HG02610 (cell line): ENCODE measurements at regions not wholly inside any gene's neighbourhood (a gene's known extent, or its start where the extent isn't known, plus 50 kb on each side); places are given as distances from the start of the nearest gene placed in this dataset.

Experiments used
- ATAC-seq: cut with Tn5 transposase; IDR thresholded peaks from one replicate; pipeline ENCODE4 v1.9.1; 2021; ENCODE audit warnings: mild to moderate bottlenecking, moderate library complexity; ENCODE audit not compliant: unreplicated experiment

DNA sequence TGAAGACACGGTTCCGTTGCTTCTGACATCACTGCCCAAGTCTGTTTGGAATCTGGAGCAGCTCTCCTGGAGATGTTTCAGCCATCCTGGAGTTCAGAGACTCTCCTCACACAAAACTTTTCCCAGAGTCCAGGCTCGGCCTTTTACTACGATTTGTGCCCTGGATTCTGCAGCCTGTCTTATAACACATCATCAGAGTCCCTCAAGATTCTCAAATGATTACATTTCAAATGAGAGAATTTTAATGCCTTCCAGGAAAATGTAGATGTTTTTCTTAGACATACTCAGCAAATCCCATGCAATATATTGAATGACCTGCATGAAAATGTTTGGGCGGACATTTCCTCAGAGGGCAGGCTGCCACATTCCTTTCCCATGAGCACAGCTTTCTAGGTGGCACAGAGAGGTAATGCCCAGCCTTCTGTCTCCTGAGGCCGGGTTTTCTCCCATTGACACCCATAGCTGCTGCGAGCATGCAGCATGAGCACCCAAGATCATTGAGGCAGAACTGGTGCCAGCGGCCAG is 129.1 kb downstream of the SNX19 start:
- ATAC-seq = no peak

DNA sequence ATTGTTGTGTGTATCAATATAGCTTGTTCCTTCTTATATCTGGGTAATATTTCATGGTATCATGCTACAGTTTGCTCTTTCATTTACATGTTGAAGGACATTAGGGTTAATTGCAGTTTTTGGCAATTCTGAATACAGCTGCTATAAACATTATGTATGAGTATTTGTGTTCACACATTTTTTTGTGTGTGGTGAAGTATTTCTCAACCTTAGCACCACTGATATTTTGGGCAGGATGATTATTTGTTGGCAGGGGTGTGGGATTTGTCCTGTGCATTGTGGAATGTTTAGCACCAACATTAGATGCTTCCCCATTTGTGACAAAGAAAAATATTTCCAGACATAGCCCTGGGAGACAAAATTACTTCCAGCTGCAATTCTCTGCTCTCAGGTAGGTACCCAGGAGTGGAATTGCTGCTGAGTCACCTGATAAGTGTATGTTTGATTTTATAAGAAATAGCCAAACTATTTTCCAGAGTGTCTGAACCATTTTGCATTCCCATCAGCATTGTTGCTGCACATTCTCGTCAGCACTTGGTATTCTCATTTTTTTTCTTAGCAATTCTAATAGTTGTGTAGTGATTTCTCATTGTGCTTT is 128.2 kb downstream of the SNX19 start:
- no peak for ATAC-seq

DNA sequence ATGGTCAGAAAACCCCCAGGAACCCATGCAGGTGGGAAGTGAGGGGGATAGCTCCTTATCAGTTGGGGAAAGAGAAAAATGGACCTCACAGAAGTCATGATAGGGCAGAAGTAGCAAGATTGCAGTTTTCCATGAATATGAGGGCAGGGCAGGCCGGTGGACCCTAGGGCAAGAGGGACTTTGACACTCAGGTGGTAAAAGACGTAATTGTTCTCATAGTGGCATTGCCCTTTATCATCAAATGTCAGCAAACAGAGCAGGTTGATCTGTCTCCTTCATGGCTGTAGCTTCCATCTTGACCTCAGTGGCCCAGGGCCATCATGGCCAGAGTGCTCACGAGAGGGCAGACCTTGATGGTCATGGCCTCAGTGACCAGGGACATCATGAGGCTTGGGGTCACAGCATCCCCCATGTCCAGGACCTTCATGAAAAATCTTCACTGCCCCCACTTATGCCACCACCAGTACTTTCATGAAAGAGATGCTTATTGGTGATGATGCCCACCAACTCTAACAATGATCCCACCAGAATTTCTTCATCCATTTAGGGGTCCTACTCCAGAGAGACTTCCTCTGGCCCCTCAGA is 127.1 kb downstream of the SNX19 start:
- no peak for ATAC-seq

DNA sequence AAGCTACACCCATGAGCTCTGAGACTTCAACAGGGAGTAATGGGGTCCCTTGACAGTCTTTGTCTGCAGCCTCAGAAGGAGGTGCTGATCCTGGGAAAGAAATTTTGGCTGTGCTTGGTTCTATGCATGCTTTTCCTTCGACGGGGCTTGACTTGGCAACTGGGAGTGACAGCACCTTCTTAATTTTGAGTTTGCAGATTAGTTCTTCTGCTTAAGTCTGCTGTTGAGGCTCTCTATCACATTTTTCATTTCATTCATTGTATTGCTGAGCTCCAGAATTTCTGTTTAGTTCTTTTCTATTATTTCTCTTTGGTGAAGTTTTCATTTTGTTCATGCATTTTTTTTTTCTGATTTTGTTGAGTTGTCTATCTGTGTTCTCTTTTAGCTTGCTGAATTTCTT is 125.6 kb downstream of the SNX19 start:
- no peak for ATAC-seq

DNA sequence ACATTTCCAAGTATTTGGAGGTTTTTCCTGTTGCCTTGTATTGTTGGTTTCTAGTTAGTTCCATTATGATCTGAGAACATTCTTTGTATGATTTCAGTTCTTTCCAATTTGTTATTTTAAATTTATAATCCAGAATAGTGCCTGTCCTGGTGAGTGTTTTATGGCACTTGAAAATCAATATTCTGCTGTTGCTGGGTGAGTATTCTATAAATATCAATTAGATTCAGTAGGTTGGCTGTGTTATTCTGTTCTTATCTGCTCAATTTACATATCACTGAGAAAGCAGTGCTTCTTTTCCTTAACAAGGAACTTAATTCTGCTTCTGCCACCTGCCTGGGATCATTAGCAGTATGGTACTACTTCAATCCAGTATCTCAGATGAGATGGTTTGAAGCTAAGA is 123.5 kb downstream of the SNX19 start:
- no peak for ATAC-seq

DNA sequence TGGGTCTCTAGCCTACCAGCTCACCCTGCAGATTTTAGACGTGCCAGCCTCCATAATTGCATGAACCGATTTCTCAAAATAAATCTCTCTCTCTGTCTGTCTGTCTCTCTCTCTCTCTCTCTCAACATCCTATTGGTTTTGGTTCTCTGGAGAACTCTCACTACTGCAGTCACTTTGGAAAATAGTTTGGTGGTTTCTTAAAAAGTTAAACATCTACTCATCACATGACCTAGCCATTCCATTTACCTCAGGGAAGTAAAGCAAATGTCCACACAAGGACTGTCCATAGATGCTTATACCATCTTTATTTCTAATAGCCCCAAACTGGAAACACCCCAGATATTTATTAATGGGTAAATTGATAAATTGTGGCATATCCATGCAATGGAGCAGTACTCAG is 119.5 kb downstream of the SNX19 start:
- ATAC-seq = no peak

DNA sequence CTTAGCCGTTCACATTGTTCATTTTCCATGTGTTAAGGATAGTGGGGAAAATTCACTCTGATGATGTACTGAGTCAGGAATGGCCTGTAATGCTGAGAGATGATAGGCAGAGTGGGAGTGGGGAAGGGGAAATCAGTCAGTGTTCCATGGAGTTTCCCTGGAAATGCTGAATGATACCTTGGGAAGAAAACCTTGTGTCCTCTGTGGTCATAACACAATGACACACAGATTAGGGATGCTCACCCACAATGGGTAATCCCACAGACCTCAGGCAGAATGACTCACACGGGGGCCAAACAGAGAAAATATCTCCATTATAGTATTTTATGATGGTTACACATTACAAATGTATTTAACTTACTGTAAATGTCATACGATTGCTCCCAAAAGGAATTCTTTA is 118.0 kb downstream of the SNX19 start:
- no peak for ATAC-seq

DNA sequence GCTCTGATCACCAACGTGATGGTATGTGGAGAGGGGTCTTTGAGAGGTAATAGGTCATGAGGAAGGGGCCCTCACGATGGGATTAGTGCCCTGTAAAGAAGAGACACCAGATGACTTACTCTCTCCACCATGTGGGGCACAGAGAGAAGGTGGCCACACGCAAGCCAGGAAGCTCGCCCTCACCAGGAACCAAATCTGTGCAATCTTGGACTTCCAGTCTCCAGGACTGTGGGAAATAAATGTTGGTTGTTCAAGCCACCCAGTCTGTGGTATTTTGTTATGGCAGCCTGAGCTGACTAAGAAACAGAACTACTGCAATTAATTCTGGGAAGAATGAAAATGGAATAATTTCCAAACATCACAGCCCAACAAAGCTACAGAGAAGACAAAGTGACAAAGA is 117.5 kb downstream of the SNX19 start:
- ATAC-seq = no peak

DNA sequence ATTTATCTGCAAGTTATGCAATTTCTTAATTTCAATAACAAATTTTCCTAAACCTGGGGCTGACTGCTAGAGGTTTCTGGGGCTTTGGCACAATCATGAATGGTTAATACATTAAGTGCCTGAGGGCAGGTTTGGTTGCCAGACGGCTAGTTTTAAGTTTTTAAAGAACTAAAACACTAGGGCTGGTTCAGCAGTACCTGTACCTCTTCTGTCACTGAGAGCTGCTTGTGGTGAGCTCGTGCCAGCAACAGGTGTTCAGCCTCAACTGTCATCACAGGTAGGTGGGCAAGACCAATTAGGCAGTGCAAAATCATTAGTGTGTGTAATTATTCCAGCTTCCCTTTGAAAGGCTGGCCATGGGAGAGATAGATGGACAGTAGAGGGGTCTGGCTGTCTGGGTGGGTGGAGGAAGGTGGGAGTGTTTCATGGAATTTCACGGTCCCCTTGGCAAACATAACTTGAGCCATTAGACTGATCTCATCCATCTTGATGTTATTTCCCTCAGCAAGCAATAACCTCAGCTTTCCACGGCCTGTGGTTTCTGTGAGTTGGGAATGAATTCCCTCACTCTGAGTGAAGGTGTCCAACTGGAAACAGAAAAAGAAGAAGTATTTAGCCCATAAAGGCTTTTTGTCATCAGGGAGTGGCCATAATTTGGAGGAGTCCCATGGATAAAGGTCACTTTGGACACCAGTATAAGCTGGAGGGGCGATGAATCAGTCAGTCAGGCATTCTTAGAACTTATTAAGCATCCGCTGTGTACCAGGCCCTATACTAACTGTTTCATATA is 114.8 kb downstream of the SNX19 start:
- no peak for ATAC-seq

DNA sequence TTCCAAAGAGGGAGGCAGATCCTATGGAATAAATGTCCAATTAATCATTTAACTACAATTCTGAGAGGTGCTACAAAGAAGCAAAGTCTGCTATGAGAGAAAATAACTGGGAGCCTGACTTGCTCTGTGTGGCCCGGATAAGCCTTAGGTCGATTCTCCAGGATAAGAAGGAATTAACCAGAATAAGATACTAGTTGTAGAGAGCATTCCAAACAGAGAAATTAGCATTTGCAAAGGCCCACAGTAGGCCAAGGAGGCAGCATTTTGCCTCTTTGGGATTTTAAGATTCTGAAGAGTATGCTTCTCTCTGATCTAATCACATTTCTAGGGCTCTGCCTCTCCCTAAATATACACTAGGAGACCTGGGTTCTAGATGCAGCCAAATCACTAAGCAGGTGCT is 113.7 kb downstream of the SNX19 start:
- ATAC-seq = no peak

DNA sequence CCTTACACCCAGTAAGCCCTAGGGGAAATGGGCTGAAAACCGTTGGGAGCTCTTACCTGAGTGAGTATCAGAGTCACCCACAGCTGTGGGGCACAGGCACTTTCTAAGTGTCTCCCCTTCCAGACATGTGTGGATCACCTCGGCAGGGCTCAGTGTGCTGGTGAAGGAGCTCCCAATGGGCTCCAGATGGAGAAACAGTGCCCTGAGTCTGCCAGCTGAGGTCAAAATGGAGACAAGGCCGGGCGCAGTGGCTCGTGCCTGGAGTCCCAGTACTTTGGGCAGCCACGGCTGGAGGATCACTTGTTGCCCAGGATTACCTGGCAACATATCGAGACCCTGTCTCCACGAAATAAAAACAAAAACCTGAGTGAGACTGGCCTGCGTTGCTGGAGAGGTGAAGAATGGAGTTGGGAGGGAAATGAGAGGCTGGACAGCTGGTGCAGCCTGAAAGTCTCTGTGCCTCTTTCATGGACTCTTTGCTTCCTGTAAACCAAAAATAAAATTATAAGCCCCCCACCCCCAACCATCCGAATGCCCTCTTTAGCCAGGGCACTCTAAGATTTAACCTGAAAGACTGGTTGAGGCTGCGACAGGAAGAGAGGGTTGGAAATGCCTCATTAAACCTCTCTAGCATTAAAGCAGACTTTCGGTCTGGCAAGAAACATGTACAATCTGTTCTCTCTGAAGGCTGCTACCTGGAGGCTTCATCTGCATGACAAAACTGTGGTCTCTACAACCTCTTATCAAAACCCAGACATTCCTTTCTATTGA is 111.8 kb downstream of the SNX19 start:
- no peak for ATAC-seq

DNA sequence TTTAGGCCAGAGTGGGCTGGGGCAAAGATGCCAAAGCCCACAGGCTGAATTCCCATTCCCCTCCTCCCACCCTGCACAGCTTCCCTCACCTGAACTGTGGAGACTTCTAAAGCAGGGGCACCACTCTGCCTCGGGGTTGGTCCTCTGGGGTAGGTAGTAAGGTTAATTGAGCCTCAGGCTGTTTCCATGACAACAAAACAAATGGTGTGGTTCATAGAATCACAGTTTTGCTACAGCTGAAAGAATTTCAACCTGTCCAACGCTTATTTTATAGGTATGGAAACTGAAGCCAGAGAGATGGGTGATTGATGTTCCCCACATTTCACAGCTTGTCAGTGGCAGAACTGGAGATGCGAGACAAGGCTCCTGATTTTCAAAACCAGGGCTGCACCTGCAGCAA is 109.5 kb downstream of the SNX19 start:
- no peak for ATAC-seq

DNA sequence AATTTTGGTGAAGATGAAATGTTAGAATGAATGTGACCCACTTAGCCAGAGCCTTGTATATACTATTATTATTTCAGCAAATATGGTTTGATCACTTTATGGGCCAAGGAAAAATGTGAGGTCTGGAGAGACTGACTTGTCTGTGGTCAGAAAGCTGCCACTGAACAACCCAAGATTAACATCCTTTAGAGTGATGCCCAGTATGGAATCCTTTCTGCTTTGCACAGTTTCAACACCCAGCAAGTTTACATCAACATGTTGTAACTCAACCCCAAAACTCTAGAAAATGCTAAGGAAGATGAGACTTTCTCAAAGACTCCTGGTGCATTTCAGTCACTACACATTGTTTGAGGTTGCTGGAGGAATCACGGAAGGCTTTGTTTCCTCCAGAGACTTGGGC is 107.7 kb downstream of the SNX19 start:
- no peak for ATAC-seq

DNA sequence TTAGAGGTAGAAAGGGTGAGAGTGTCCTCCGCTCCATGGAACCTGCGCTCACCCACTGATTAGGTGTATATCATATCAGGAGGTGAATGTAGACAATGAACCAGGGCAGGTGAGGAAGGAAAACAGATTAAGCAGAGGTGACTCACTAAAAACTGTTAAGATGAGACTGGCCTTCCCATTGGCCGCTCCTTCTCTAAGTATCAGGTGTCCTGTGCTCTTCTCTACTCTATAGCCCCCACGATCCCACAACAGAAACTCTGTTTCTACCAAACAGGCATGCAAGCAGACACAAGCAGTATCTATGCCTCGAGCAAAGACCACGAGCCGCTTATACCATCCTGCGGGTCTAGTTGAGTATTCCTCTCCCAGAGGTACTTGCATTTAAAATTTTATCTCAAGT is 103.1 kb downstream of the SNX19 start:
- no peak for ATAC-seq

DNA sequence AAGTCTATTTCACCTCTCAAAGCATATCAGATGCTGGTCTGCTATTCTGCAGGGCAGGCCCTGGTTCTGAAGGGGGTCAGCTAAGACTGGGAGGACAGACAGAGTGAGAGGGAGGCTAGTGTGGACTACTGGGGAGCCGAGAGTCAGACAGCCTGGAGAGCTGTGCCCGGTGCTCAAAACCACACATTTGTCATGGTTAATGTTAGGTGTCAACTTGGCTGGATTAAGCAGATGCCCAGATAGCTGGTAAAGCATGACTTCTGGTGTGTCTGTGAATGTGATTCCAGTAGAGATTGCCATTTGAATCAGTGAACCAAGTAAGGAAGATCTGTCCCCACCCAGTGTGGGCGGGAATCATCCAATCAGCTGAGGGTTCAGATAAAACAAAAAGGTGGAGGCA is 102.6 kb downstream of the SNX19 start:
- no peak for ATAC-seq

DNA sequence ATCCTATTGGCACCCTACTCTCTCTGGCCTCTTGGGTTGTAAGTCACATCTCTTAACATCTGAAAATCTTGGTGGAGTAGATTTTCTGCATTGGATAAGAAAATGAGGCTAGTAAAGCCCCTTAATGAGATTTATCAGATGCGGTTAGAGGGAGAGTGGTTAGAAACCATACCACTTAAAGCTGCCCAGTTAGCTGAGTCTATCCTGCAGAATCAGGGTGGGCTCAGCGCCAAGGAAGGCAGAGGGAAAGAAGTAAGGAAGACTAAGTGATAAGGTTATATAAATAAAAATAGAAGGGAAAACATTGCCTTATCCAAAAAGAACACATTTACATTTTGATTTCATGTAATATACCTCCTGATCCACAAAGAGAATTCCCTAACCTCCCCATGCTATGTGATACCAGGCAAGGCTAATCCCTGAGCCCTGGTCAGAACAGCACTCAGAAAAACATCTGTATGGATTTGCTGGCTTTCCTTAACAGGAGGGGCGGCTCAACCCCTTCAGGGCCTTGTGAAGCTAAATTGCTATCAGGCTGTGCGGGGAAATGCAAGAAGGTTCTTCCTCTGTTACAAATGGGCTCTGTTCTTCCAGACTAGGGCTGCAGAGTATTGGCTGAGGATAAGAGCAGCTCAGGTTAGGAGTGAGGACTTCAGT is 101.7 kb downstream of the SNX19 start:
- no peak for ATAC-seq

DNA sequence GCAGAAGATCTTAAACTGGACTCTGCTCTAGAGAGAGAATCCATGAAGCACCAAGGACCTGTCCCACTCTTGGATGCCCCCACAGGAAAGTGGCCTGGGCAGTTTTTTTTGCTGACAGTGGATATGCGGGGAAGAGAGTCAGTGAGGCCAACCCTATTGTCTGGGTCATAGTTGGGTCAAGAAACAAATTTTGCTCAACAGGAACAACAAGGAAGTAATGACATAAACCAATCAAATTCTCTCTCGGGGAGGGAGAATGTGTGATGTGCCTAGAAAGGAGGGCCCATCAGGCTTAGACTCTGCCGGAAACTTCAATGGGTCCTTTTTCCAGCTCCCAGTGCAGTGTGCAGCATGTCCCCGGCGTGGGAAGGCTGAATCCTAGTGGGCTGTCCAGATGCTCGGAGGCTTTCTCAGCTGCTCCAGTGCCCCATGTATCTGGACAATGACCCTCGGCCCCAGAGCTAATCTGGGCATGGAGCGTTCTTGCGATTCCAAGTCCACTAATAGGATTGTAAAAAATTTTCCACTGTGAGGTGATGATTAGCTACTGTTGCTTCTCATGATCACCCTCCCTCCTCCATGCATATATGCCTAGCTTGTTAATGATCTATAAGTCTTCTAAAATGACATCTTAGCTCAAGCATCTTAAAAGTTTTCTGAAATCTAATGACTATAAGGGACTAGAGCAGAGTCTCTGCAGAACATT is 101.0 kb downstream of the SNX19 start:
- no peak for ATAC-seq

DNA sequence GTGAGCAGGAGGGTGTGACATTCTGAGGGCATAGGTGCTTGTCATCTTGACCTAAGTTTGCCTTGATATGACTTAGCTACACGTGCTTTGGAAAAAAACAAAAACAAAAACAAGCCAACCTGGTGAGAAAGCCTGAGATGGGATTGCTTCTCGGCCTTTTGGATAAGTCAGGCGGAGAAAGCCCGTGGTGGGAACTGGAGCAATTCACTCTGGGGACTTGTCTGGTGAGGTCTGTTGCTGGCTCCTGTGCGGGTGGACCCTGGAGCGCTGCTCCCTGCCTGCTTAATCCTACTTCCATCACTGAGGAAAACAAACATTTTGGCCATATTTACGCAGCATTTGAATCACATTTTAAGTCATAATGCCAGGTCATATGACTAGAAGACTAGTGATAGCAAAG is 100.3 kb downstream of the SNX19 start:
- ATAC-seq = no peak

DNA sequence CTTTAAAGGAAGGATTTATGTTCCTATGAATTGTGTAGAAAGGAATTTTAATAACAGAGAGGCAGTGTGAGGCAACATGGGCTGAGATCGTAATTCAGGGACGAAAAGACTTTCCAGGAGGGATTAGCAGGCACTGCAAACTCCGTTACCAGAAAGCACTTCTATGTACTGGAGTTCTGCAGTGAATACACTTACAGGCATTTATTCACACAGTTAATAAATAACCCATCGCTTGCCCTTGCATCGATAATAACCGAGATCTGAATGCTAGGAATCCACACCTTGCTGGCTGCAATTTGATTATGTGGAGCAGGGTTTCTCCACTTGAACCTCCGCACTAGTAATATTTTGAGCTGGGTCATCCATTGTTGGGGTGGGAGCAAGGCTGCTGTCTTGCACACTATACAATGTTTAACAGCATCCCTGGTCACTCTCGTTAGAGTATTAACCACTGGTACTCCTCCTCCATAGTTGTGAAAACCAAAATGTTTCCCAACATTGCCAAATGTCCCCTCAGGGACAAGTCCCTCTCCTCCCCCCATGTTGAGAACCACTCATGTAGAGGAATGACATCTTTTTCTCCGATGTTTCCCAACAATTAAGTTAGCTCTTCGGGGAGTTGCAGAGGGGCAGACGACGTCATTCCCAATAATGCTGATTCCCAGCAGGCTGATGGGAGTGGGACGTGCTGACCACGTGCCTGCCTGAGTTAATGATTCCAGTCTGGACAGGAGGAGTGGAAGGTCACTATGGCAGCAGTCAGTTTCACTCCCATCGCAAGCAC is 99.5 kb downstream of the SNX19 start:
- ATAC-seq = no peak
